T-helper 1 cell treated with Interleukin-12 subunit alpha and Interleukin-12 subunit beta and Interleukin-4 antibody, amounts not matched to agents 30 μg/mL and 1 μg/mL, for 36 hours (primary cell): ENCODE measurements at regions not wholly inside any gene's neighbourhood (a gene's known extent, or its start where the extent isn't known, plus 50 kb on each side); places are given as distances from the start of the nearest gene placed in this dataset.

Experiments used
- H3K27ac Mint-ChIP-seq: one replicate; pipeline ENCODE4 v1.8.0; 2021; ENCODE audit warnings: mild to moderate bottlenecking, mixed read lengths
- H3K27me3 Mint-ChIP-seq: one replicate; pipeline ENCODE4 v1.8.0; 2021; ENCODE audit warnings: low read depth, mixed read lengths
- H3K36me3 Mint-ChIP-seq: one replicate; pipeline ENCODE4 v1.8.0; 2021; ENCODE audit warnings: low read depth, mixed read lengths
- H3K4me1 Mint-ChIP-seq: one replicate; pipeline ENCODE4 v1.8.0; 2021; ENCODE audit warnings: low read depth, mixed read lengths
- H3K4me3 Mint-ChIP-seq: one replicate; pipeline ENCODE4 v1.8.0; 2021; ENCODE audit warnings: mild to moderate bottlenecking, moderate library complexity, mixed read lengths
- H3K9me3 Mint-ChIP-seq: one replicate; pipeline ENCODE4 v1.8.0; 2021; ENCODE audit warnings: mixed read lengths

GRCh38 chr13:84566780-84567179, 684.5 kb upstream of the SLITRK1 start:
- no peaks in the 10 kb centered on the region for H3K27me3 Mint-ChIP-seq
- peaks cover 3% of the 10 kb centered on the region for H3K9me3 Mint-ChIP-seq
- no peaks in the 10 kb centered on the region for H3K4me1 Mint-ChIP-seq
- H3K36me3 Mint-ChIP-seq = no peaks in the 10 kb centered on the region
- no peak overlapping the region for H3K4me3 Mint-ChIP-seq
- H3K27ac Mint-ChIP-seq = no peak overlapping the region

GRCh38 chr13:84563611-84564010, 681.3 kb upstream of the SLITRK1 start:
- Mint-ChIP-seq H3K27ac (no peak overlapping the region), H3K36me3 (no peaks in the 10 kb centered on the region), H3K27me3 (no peaks in the 10 kb centered on the region), H3K4me3 (no peak overlapping the region), H3K4me1 (no peaks in the 10 kb centered on the region), H3K9me3 (peaks cover 3% of the 10 kb centered on the region)

- H3K27ac Mint-ChIP-seq = no peak overlapping the region
Measured at GRCh38 chr13:84553227-84553626, 671.0 kb upstream of the SLITRK1 start.

GRCh38 chr13:84543962-84544361, 661.7 kb upstream of the SLITRK1 start:
- Mint-ChIP-seq H3K4me1 (no peaks in the 10 kb centered on the region), H3K9me3 (peaks cover 4% of the 10 kb centered on the region), H3K27ac (no peak overlapping the region), H3K36me3 (no peaks in the 10 kb centered on the region), H3K4me3 (no peak overlapping the region), H3K27me3 (no peaks in the 10 kb centered on the region)

More at GRCh38 chr13:84553227-84553626, 671.0 kb upstream of the SLITRK1 start:
- Mint-ChIP-seq H3K36me3 (no peaks in the 10 kb centered on the region), H3K4me3 (no peak overlapping the region), H3K27me3 (no peaks in the 10 kb centered on the region), H3K4me1 (no peaks in the 10 kb centered on the region), H3K9me3 (no peaks in the 10 kb centered on the region)

- H3K27me3 Mint-ChIP-seq = no peaks in the 10 kb centered on the region
Measured at GRCh38 chr13:84542348-84542747, 660.1 kb upstream of the SLITRK1 start.

GRCh38 chr13:84536906-84537305, 654.6 kb upstream of the SLITRK1 start:
- H3K27ac Mint-ChIP-seq = no peak overlapping the region
- no peaks in the 10 kb centered on the region for H3K4me1 Mint-ChIP-seq
- H3K27me3 Mint-ChIP-seq = no peaks in the 10 kb centered on the region
- H3K9me3 Mint-ChIP-seq = no peaks in the 10 kb centered on the region
- H3K4me3 Mint-ChIP-seq = no peak overlapping the region
- H3K36me3 Mint-ChIP-seq = no peaks in the 10 kb centered on the region

More at GRCh38 chr13:84542348-84542747, 660.1 kb upstream of the SLITRK1 start:
- Mint-ChIP-seq H3K27ac (no peak overlapping the region), H3K4me1 (no peaks in the 10 kb centered on the region), H3K4me3 (no peak overlapping the region), H3K36me3 (no peaks in the 10 kb centered on the region), H3K9me3 (peaks cover 4% of the 10 kb centered on the region)

- no peaks in the 10 kb centered on the region for H3K36me3 Mint-ChIP-seq
- H3K27ac Mint-ChIP-seq = no peak overlapping the region
- peaks cover 9% of the 10 kb centered on the region for H3K9me3 Mint-ChIP-seq
- H3K27me3 Mint-ChIP-seq = no peaks in the 10 kb centered on the region
- no peaks in the 10 kb centered on the region for H3K4me1 Mint-ChIP-seq
- H3K4me3 Mint-ChIP-seq = no peak overlapping the region
Measured at GRCh38 chr13:84528408-84529070, 646.3 kb upstream of the SLITRK1 start.

- Mint-ChIP-seq H3K9me3 (peaks cover 17% of the 10 kb centered on the region), H3K36me3 (no peaks in the 10 kb centered on the region), H3K4me1 (no peaks in the 10 kb centered on the region), H3K27ac (no peak overlapping the region), H3K4me3 (no peak overlapping the region), H3K27me3 (no peaks in the 10 kb centered on the region)
Measured at GRCh38 chr13:84525865-84526264, 643.6 kb upstream of the SLITRK1 start.

GRCh38 chr13:84524586-84524985, 642.3 kb upstream of the SLITRK1 start:
- no peak overlapping the region for H3K4me3 Mint-ChIP-seq
- H3K27ac Mint-ChIP-seq = no peak overlapping the region

GRCh38 chr13:84500016-84500415, 617.7 kb upstream of the SLITRK1 start:
- Mint-ChIP-seq H3K4me3 (no peak overlapping the region), H3K36me3 (no peaks in the 10 kb centered on the region), H3K27ac (no peak overlapping the region), H3K9me3 (no peaks in the 10 kb centered on the region), H3K27me3 (no peaks in the 10 kb centered on the region), H3K4me1 (no peaks in the 10 kb centered on the region)

More at GRCh38 chr13:84524586-84524985, 642.3 kb upstream of the SLITRK1 start:
- Mint-ChIP-seq H3K4me1 (no peaks in the 10 kb centered on the region), H3K9me3 (peaks cover 22% of the 10 kb centered on the region), H3K36me3 (no peaks in the 10 kb centered on the region), H3K27me3 (no peaks in the 10 kb centered on the region)

- H3K4me3 Mint-ChIP-seq = no peak overlapping the region
- no peaks in the 10 kb centered on the region for H3K36me3 Mint-ChIP-seq
- no peaks in the 10 kb centered on the region for H3K4me1 Mint-ChIP-seq
- no peaks in the 10 kb centered on the region for H3K9me3 Mint-ChIP-seq
- H3K27me3 Mint-ChIP-seq = no peaks in the 10 kb centered on the region
- no peak overlapping the region for H3K27ac Mint-ChIP-seq
Measured at GRCh38 chr13:84497613-84498012, 615.3 kb upstream of the SLITRK1 start.

- Mint-ChIP-seq H3K4me1 (no peaks in the 10 kb centered on the region), H3K36me3 (no peaks in the 10 kb centered on the region), H3K4me3 (no peak overlapping the region), H3K9me3 (peaks cover 4% of the 10 kb centered on the region), H3K27me3 (no peaks in the 10 kb centered on the region), H3K27ac (no peak overlapping the region)
Measured at GRCh38 chr13:84491952-84492351, 609.7 kb upstream of the SLITRK1 start.

- no peaks in the 10 kb centered on the region for H3K36me3 Mint-ChIP-seq
- H3K27ac Mint-ChIP-seq = no peak overlapping the region
- no peaks in the 10 kb centered on the region for H3K27me3 Mint-ChIP-seq
- H3K9me3 Mint-ChIP-seq = peaks cover 4% of the 10 kb centered on the region
- no peaks in the 10 kb centered on the region for H3K4me1 Mint-ChIP-seq
- no peak overlapping the region for H3K4me3 Mint-ChIP-seq
Measured at GRCh38 chr13:84487752-84488151, 605.5 kb upstream of the SLITRK1 start.

GRCh38 chr13:84481958-84482357, 599.7 kb upstream of the SLITRK1 start:
- H3K4me1 Mint-ChIP-seq = no peaks in the 10 kb centered on the region
- H3K27ac Mint-ChIP-seq = no peak overlapping the region

GRCh38 chr13:84479656-84480055, 597.4 kb upstream of the SLITRK1 start:
- Mint-ChIP-seq H3K27me3 (no peaks in the 10 kb centered on the region), H3K4me1 (no peaks in the 10 kb centered on the region), H3K36me3 (no peaks in the 10 kb centered on the region), H3K4me3 (no peak overlapping the region), H3K27ac (no peak overlapping the region), H3K9me3 (peaks cover 14% of the 10 kb centered on the region)

More at GRCh38 chr13:84481958-84482357, 599.7 kb upstream of the SLITRK1 start:
- no peaks in the 10 kb centered on the region for H3K36me3 Mint-ChIP-seq
- H3K27me3 Mint-ChIP-seq = no peaks in the 10 kb centered on the region
- no peak overlapping the region for H3K4me3 Mint-ChIP-seq
- H3K9me3 Mint-ChIP-seq = no peaks in the 10 kb centered on the region

- Mint-ChIP-seq H3K9me3 (peaks cover 7% of the 10 kb centered on the region), H3K4me1 (no peaks in the 10 kb centered on the region), H3K27me3 (no peaks in the 10 kb centered on the region), H3K27ac (no peak overlapping the region), H3K36me3 (no peaks in the 10 kb centered on the region), H3K4me3 (no peak overlapping the region)
Measured at GRCh38 chr13:84470528-84470927, 588.3 kb upstream of the SLITRK1 start.
